Stimulated activated CD4-positive, alpha-beta T cell treated with anti-CD3 and anti-CD28 coated beads, TNF-alpha, amount 100 ng/mL, for 4 hours (primary cell): ENCODE measurements at regions not wholly inside any gene's neighbourhood (a gene's known extent, or its start where the extent isn't known, plus 50 kb on each side); places are given as distances from the start of the nearest gene placed in this dataset.

ENCODE experiments used
- DNase-seq, 3 experiments: peaks; one replicate each; pipeline ENCODE4 v3.0.0-alpha.2; 2020; ENCODE audit warnings: low read depth in 3 of 3

DNA sequence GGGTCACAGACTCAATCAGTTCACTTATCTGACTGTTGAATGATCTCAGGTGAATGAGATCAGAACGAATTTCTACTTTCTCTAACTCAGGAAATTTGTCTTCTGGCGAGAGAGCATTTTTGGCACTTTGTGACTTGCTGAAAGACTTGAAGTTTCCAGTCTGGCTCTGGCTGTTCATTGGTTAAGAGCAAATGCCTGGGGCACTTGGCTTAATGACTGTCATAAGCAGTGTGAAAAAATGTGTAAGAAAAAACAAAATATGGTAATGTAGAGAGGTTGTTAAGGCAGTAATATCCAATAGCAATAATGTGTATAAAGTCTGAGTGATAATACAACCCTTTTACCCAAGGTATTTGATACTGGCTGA lies 71.3 kb upstream of the PGRMC2 start:
- no peak for DNase-seq

DNA sequence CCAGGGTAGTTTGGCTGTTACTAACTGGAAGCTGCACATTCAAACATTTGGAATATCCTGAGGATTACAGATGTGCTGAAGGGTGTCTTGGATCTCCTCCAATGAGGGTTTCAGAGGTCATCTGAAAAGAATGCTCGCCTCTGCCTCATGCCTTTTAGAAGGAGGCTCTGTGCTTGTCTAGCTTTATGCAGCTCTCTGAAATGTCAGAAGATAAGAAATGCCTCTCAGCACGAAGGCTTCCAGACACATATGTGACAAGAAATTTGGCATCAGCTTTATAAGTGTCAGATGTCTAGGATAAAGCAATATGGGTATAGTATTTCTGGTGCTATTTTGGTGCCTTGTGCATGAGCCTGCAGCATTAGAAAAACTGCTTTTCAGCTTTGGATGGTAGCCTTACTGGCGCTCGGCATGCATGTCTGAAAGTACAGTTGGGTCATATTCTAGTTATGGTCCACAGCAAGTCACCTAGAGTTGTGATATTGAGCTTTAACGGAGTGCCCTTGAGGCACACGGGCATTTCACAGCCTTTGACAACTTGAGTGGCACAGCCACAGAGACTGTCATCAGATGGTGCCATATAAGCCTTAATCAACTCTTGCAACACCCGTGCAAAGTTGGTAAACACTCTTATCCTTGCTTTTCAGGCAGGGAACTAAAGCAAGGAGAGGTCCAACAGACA lies 70.8 kb upstream of the PGRMC2 start:
- no peak for DNase-seq

DNA sequence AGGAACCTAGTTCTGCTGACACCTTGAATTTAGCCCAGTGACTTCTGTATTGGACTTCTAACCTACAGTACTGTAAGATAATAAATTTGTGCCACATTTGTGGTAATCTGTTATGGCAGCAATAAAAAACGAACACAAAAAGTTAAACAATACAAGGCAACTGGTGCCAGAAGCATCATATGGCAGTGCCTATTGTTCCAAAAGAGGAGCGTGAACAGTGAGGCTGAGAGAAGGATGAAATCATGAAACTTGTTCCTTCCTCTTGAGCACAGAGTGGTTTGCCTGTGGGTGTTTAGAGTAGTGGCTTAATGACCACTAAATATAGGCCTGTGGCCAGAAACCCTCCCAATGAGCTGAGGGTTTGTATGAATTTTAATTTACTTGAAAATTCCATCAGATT lies 69.7 kb upstream of the PGRMC2 start:
- DNase-seq, result no peak

DNA sequence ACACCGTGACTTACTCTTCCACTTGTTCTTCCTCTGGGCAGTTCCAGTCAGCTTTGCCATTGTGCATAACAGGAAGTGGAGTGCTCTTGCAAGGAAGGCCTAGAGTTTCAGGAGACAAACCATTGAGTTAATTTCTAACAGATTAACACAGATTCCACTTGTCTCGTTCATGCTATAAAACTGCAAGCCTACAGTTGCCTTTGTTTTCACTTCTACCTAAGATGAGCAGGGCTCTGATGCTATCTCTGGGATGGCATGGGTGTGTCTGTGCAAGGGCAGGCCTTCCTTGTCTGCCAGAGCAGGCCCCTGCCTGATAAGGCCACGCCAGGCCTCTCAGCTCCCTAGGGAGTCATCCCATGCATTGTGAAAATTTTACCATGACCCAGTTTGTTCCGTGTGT lies 67.7 kb upstream of the PGRMC2 start:
- DNase-seq, result no peak

DNA sequence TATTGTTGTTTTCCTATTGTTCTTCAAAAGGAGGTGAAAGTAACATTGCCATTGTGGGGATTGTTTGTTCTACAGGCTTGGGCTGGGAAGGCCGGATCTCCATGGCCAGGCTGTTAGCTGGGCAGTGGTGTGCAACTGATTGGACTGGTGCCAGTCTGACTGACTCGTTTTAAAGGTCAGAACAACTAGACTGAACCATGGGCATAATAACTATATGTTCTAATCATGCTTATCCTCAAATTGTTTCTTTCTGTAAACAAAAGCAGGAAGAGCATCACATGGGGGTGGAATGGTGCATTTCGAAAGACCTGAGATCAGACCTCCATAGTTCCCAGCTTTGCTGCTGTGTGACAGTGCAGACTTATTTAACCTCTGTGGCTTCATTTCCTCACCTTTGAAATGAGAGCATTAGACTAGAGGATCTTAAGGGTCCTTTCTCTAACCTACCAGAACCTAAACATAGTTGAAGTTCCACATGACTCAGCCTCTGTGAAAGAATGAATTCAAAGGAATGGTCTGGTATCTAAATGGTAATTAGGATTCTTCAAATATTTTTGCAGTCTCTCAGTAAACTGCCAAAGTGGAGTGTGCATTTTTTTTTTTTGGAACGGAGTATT lies 66.7 kb upstream of the PGRMC2 start:
- DNase-seq, result no peak

DNA sequence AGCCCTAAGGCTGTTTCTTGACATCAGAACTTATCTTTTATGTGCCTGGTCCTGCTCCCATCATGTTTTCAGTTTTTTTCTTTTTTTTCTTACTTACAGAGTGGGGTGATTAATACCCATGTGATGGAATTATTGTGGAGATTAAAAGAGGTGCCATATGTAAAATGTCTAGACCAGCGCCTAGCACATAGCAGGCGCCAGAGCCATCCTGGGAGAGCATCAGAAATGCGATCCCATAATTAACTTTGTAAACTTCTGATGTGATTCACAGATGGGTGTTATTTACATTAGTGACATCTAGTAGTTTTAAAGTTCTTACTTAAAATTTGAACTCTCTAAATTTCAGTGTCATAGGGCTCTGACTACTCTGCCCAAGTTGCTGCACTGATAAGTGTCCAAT lies 66.2 kb upstream of the PGRMC2 start:
- DNase-seq, result no peak

DNA sequence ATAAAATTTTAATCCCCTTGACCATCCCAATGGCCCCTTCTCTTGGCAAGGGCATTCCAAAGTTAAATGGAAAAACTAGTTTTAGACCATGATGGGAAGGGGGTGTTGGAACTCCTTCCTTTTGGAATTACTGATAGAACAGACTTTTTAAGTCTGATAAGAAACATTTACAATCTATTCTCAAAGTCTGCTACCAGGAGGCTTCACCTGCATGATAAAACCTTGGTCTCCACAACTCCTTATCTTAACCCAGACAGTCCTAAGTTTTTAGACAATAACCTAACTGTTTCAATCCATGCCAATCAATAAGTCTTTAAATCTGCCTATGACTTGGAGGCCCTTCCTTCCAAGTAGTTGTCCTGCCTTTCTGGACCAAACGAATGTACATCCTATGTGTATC lies 63.9 kb upstream of the PGRMC2 start:
- DNase-seq, result no peak

DNA sequence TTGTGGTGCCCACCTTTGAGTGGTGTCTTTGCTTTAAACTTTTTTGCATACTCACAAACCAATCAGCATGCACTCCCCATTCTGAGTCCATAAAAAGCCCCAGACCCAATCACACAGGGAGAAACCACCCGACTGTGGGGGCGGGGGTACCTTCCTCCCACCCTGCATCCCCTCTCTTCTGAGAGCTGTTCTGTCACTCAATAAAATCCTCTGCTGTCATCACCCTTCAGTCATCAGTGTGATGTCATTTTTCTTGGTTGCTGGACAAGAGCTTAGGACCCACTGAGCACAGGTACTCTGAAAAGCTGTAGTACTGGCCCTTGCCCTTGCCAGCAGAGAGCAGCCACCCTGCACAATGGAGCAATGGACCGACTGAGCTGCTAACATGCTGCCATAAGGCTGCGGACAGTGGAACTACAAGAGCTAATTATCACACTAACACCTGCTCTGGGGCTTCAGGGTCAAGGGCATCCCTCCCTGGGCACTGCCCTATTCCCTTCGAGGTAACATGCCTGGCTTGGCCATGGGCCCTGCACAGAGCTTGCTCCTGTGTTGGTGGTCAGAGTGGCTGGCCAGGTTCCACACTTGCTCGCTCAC lies 62.9 kb upstream of the PGRMC2 start:
- DNase-seq, result no peak

DNA sequence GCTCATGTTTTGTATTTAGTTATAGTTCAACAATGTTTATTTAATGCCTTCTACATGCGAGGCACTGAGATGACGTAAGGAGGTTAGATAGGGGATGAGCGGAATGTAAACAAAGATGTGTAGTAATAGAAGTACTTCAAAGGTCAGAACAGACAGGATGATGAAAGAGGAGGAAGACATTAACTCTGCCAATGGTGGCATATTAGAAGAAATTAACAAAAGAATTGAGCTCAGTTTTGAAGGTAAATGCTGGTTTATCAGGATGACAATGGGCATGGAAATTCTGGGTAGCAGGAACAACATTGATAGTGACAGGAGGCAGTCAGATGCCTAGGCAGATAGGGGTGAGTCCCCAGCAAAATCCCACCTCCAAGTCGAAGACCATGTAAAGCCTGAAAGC lies 62.3 kb upstream of the PGRMC2 start:
- DNase-seq, result no peak

DNA sequence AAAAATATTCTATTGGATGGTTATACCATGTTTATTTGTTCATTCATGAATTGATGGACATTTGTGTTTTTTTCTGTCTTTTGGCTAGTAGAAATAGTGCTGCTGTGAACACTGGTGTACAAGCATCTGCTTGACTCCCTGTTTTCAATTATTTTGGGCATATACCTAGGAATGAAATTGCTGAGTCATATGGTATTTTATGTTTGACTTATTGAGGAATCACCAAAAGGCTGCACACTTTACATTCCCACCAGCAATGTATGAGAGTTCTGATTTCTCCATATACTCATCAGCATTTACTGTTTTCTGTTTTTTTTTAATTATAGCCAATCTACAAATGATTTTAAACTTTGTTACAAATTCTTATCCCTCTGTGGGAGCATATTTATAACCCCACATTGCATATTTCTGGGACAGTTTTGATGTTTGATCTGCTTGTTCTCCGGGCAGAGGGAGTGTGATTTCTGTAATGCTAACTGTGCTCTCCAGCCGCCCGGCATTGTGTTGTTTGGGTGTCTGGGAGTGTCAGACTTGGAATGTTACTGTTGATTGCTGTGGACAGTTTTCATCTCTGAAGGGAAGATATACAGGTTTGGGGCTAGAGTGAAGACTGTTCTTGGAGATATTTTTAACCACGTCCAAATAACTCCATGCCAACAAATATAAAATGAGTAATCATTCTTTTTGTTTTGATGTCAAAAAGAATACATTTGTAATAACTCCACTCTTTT lies 60.5 kb upstream of the PGRMC2 start:
- DNase-seq, result no peak

DNA sequence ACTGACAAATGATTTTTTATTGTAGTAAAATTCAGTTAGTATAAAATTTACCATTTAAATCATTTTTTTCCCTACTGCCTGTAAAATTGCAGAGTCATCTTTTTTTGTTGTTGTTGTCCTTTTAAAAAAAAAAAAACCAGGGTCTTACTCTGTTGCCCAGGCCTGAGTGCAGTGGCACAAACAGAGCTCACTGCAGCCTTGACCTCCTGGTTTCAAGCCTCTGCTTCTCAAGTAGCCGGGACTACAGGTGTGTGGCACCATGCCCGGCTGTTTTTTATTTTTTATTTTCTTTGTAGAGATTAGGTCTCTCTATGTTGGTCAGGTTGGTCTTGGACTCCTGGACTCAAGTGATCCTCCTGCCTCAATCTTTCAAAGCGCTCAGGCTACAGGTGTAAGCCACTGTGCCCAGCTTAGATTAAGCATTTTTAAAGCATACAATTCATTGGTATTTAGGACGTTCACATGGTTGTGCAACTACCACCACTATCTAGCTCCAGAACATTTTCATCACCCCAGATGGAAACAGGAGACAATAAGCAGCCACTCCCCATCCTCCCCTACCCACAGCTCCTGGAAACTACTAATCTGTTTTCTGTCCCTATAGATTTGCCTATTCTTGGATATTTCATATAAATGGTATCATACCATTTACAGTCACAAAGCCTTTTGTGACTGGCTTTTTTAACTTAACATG lies 59.7 kb upstream of the PGRMC2 start:
- no peak for DNase-seq

DNA sequence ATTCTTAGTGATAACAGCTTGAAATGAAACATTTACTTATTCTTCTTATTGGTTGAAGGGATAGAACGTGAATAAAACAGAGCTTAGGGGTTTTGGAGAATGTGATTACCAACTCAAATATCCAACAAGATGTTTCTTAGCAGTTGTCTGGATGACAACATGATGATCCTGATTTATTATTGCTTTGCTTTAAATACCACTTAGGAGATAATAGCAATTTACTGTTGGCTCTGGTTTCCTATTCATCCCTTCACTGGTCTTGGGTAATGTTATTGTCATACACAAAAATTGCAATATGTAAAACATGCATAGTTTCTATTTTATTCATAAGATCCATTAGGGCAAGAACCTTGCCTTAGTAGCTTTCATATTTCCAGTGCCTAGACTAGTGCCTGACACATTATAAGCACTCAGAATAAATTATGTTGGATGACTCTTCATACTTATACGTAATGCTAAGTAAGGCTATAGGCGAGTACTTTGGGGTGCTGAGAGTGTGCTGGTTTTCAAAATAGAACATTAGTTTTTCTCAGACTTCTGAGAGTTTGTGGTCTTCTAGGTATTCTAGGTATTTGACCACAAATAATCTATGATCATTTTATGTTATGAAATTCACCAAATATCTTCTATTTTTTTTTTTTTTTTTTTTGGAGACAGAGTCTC lies 58.6 kb upstream of the PGRMC2 start:
- DNase-seq, result no peak

DNA sequence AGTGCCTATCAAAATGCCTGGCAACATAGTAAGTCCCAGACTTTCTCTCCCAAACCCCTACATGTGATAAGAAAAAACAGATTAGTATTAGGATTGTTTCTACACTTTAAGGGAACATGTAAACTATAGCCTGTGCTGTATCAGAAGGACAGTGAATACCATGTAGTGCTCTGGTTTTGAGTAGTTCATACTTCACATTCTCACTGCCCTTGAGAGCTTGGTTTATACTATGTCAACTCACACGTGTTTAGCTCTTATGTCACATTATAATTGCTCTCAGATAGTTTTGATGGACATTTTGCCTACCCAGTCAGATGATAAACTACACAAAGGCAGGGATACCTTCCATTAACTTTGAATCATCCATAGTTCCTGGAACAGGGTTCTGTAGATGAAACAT lies 58.0 kb upstream of the PGRMC2 start:
- DNase-seq, result no peak

DNA sequence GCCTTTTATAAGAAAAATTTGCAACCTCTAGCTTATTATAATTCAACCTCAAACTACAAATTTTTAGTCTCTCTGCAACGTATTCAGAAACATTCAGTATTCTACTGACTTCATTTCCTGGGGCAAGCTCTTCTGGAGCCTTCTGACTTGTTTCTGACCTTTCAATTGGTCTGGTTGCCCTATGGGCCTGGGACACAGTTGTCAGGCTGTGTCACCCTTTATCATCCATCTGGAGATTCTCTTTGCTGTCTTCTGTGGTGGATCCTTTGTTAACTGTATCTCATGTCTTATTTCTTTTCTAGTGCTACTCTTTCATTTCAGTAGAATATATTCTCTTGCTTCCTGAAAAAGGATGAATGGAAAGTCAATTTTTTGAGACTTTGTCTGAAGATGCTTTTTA lies 55.1 kb upstream of the PGRMC2 start:
- DNase-seq, result no peak

DNA sequence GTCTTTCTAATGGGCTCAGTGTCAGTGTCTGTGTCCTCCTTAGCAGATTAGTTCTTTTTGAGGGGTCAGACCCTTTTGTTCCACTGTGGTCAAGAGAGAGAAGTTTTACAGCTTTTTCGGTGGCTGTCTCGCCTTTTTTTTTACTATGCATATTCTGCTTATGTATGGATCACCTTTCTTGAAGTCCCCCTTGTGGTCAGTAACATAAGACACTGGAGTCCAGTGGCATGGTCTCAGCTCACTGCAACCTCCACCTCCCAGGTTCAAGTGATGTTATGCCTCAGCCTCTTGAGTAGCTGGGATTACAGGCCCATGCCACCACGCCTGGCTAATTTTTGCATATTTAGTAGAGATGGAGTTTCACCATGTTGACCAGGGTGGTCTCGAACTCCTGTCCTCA lies 54.0 kb upstream of the PGRMC2 start:
- no peak for DNase-seq

DNA sequence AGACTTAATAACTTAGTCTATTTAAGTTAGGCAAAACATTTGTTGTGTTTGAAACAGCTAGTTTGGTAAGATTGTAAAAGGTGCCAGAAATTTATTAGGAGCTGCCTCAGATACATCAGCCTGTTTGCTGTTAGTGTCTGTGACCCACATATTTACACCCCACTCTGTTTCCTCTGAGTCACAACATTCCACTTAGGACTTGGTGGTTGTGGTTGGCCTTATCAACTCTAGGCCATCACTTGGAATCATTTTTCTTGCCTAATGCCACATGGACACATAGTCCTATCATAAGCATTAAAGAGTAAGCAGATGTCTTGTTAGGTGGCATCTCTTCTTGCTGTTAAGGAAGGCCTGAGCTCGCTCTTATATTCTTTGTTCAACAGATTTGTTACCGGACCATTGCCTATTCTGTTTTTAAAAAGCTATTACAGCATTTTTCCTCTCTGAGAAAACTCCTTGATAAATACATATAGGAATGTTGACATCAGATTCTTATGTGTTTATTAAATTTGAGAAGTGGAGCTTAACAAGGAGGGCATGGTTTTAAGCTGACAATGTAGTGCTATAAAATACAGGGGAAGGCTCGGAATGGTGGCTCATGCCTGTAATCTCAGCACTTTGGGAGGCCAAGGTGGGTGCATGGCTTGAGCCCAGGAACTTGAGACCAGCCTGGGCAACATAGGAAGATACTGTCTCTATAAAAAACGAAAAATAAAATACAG lies 51.2 kb upstream of the PGRMC2 start:
- no peak for DNase-seq

DNA sequence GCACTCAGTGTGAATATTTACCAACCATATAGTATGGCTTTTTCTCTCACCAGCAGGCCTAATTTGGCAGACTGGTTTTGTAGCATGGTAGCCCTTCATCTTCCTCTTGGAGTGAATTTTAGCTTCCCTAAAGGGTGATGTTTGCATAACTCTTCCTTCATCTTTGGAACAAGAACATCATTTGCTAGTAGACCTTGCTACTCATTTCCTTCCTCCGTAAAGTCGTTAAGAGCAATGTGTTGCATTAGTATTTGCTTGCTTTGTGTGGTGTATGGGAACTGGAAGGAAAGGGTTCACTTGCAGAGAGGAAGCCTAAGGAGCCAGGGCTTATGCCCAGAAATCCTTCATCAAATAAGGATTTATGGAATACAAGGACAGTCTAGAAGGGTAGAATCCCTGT lies 50.2 kb upstream of the PGRMC2 start:
- DNase-seq, result no peak
